Neural progenitor cell (in vitro differentiated cells): ENCODE measurements at regions not wholly inside any gene's neighbourhood (a gene's known extent, or its start where the extent isn't known, plus 50 kb on each side); places are given as distances from the start of the nearest gene placed in this dataset.

Experiments
- CTCF ChIP-seq: fragments of 200-600 bp; sonication (generic); IDR thresholded peaks from 2 replicates; pipeline ENCODE4 v1.5.1; 2017; ENCODE audit warnings: antibody characterized with exemption, mild to moderate bottlenecking
- EZH2 ChIP-seq: fragments of 200-600 bp; sonication (generic); IDR thresholded peaks from 2 replicates; pipeline ENCODE4 v1.6.1; 2017; ENCODE audit warnings: antibody characterized with exemption, mild to moderate bottlenecking, moderate library complexity

- no peak for TF ChIP-seq CTCF
- no peak for TF ChIP-seq EZH2
These were observed 134.4 kb upstream of the SMYD2 start for GRCh38 chr1:214146523-214146922.
